Left ventricle myocardium inferior (tissue), 1 donor: ENCODE measurements at regions not wholly inside any gene's neighbourhood (a gene's known extent, or its start where the extent isn't known, plus 50 kb on each side); places are given as distances from the start of the nearest gene placed in this dataset.
"Not testable (repeated sequence)": the region's sequence is repeated elsewhere in the genome, so short reads cannot be mapped to it uniquely, and the experiment has no call there.

Source experiments
- DNase-seq: peaks from one replicate; pipeline ENCODE4 v3.0.0-alpha.2; 2020
- H3K27ac ChIP-seq: fragments of 200-600 bp; replicated peaks from 2 replicates; pipeline ENCODE4 v1.8.0; 2021
- H3K27me3 ChIP-seq: fragments of 200-600 bp; 2 replicates; pipeline ENCODE4 v1.8.0; 2021; ENCODE audit warnings: low read depth
- H3K36me3 ChIP-seq: fragments of 200-600 bp; 2 replicates; pipeline ENCODE4 v1.8.0; 2021
- H3K4me1 ChIP-seq: fragments of 200-600 bp; 2 replicates; pipeline ENCODE4 v1.8.0; 2021
- H3K4me3 ChIP-seq: fragments of 200-600 bp; 2 replicates; pipeline ENCODE4 v1.8.0; 2021; ENCODE audit warnings: mild to moderate bottlenecking, moderate library complexity
- H3K9me3 ChIP-seq: fragments of 200-600 bp; replicated peaks from 2 replicates; pipeline ENCODE4 v1.8.0; 2021
- intact Hi-C: fragments of 100-400 bp; cut with micrococcal nuclease; formaldehyde crosslinking; loops from one replicate; pipeline ENCODE4 v1.11.0; 2022
- TF ChIP-seq, protein P1 (sequence below): fragments of 200-600 bp; IDR thresholded peaks from 2 replicates; pipeline ENCODE4 v1.8.0; 2021; ENCODE audit warnings: antibody characterized with exemption, mild to moderate bottlenecking, borderline replicate concordance
- donor health status: DM: no; HTN: yes; CAD: no; lungs with severe emphysema.

DNA sequence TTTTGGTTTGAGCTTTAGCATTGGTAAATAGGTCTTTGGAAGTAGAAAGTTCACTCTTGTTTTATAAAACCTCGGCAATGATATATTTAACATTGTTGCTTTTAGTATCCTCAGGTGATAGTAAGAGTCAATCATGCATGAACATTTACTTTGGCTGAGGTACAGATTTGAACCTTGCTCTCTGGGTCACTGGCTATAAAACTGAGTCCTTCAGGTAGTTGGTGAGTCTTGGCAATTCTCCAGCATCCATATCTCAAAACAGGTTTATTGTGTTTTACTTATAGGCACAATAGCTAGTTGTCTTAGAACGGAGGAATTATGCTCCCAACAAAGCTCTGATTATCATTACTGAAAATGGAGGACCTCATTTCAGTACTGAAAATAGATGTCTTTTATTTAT, 75.1 kb downstream of the MAT2B start:
- no peak overlapping the region for H3K27ac ChIP-seq
- H3K9me3 ChIP-seq: peaks cover 6% of the 10 kb centered on the region
- intact Hi-C loops: no loop called here
- DNase-seq: no peak
- TF ChIP-seq, protein P1, sequence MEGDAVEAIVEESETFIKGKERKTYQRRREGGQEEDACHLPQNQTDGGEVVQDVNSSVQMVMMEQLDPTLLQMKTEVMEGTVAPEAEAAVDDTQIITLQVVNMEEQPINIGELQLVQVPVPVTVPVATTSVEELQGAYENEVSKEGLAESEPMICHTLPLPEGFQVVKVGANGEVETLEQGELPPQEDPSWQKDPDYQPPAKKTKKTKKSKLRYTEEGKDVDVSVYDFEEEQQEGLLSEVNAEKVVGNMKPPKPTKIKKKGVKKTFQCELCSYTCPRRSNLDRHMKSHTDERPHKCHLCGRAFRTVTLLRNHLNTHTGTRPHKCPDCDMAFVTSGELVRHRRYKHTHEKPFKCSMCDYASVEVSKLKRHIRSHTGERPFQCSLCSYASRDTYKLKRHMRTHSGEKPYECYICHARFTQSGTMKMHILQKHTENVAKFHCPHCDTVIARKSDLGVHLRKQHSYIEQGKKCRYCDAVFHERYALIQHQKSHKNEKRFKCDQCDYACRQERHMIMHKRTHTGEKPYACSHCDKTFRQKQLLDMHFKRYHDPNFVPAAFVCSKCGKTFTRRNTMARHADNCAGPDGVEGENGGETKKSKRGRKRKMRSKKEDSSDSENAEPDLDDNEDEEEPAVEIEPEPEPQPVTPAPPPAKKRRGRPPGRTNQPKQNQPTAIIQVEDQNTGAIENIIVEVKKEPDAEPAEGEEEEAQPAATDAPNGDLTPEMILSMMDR: no peak
- no peak overlapping the region for H3K4me3 ChIP-seq
- H3K27me3 ChIP-seq: peaks cover 13% of the 10 kb centered on the region
- no peaks in the 10 kb centered on the region for H3K36me3 ChIP-seq
- no peaks in the 10 kb centered on the region for H3K4me1 ChIP-seq

DNA sequence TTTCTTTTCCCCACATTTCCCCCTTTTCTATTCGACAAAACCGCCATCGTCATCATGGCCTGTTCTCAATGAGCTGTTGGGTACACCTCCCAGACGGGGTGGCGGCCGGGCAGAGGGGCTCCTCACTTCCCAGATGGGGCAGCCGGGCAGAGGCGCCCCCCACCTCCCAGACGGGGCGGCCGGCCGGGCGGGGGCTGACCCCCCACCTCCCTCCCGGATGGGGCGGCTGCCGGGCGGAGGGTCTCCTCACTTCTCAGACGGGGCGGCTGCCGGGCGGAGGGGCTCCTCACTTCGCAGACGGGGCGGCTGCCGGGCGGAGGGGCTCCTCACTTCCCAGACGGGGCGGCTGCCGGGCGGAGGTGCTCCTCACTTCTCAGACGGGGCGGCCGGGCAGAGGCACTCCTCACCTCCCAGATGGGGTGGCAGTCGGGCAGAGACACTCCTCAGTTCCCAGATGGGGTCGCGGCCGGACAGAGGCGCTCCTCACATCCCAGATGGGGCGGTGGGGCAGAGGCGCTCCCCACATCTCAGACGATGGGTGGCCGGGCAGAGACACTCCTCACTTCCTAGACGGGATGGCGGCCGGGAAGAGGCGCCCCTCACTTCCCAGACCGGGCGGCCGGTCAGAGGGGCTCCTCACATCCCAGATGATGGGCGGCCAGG, 78.2 kb downstream of the MAT2B start:
- H3K4me1 ChIP-seq, intact Hi-C loops, H3K4me3 ChIP-seq, H3K36me3 ChIP-seq, H3K27ac ChIP-seq, H3K9me3 ChIP-seq, DNase-seq: not testable (repeated sequence)
- peaks cover 16% of the 10 kb centered on the region for H3K27me3 ChIP-seq

DNA sequence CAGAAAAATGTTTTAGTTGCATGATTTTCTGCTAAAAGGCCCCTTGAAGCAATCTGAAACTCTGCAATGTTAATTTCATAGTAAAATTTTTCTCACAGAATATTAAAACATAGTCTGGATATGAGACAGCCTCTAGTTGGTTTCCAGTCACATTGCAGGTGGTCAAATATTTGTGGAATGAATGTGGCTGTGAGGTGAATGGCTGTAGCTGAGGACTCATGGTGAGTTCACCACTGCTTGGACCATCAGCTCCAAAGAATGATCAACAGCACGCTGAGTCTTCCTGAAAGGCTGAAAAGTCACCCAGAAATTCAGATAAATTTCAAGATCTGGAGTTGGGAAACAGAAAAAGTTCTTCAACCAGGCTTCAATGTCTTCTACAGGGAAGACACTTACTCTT, 79.8 kb downstream of the MAT2B start:
- no peaks in the 10 kb centered on the region for H3K4me1 ChIP-seq
- H3K27ac ChIP-seq: no peak overlapping the region
- TF ChIP-seq, protein P1: no peak
- DNase-seq: no peak
- no peaks in the 10 kb centered on the region for H3K36me3 ChIP-seq
- no peak overlapping the region for H3K4me3 ChIP-seq
- no peaks in the 10 kb centered on the region for H3K9me3 ChIP-seq
- peaks cover 16% of the 10 kb centered on the region for H3K27me3 ChIP-seq
- intact Hi-C loops: no loop called here

DNA sequence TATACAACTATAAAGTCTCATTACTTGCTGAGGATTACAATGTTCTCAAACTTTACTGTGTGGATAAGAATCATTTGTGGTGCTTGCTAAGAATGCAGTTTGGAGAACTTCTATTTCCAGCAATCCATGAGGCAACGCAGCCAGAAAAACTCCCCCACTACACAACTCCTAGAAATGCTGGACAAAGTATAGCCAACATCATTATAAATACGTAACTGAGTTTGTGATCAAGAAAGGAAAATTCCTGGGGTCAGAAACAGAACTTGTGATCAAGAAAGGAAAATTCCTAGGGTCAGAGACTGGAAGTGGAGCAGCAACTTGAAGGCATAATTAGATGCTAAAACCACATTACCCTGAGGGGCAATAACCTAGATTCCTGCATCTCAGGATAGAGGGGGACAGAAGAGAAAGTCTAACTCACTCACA, 81.1 kb downstream of the MAT2B start:
- TF ChIP-seq, protein P1: no peak
- DNase-seq: no peak
- no peaks in the 10 kb centered on the region for H3K9me3 ChIP-seq
- no peak overlapping the region for H3K4me3 ChIP-seq
- H3K27ac ChIP-seq: no peak overlapping the region
- intact Hi-C loops: no loop called here
- peaks cover 14% of the 10 kb centered on the region for H3K27me3 ChIP-seq
- H3K36me3 ChIP-seq: no peaks in the 10 kb centered on the region
- H3K4me1 ChIP-seq: no peaks in the 10 kb centered on the region

DNA sequence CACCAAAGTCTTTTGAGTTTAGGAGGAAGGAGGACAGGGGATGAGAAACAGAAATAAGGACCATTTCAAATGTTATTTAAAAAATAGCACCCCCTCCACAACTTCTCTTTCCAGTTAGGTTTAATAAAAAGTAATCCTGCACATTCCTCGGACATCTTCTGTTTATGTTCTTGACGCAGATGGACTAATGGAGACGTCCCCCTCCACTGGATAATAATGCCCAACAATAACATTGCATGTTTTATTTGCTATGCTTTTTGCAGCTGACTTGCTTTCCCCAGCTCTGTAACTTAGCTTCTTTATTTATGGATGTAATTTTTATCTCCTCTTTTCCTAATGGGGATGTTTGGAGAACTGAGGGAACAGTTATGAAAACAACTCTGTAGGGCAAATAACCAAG, 89.5 kb downstream of the MAT2B start:
- Histone ChIP-seq H3K27me3 (peaks cover 23% of the 10 kb centered on the region), H3K27ac (no peak overlapping the region), H3K36me3 (no peaks in the 10 kb centered on the region), H3K4me1 (no peaks in the 10 kb centered on the region), H3K4me3 (no peak overlapping the region), H3K9me3 (peaks cover 6% of the 10 kb centered on the region)
- intact Hi-C loops: no loop called here
- TF ChIP-seq, protein P1: no peak
- no peak for DNase-seq

DNA sequence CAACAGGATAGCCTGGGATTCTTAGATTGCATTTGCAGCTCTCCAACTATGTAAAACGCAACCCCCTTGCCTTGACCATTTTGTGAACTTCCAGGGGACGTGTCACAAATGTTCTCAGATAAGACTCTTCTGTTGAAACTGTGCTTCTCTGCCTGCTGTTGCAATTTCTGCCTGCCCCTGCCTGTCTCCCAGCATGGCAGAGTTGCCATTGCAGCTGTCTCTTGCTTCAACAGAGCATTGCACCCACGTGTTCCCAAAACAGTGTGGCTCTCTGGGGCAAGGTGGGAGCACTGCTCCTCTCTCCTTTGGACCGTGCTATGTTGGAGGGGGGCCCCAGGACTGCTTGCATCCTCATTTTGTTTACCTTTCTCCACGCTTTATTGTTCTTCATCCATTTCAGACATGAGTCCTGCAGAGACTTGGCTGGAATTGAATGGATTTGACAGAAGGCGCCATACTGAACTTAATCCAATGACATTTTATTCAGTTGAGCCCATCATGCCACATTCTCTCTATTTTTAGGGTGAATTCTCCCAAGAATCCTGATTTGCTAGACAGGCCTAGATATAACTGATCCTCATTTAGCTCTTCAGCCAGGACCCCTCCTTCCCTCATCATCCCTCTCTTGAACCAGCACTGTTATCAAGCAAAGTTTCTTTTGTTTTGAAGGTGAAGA, 90.7 kb downstream of the MAT2B start:
- intact Hi-C loops: no loop called here
- H3K4me1 ChIP-seq: no peaks in the 10 kb centered on the region
- no peak overlapping the region for H3K4me3 ChIP-seq
- H3K27ac ChIP-seq: no peak overlapping the region
- H3K27me3 ChIP-seq: peaks cover 23% of the 10 kb centered on the region
- H3K9me3 ChIP-seq: peaks cover 6% of the 10 kb centered on the region
- DNase-seq: no peak
- no peaks in the 10 kb centered on the region for H3K36me3 ChIP-seq
- TF ChIP-seq, protein P1: no peak
